H1 (cell line): ENCODE measurements at regions not wholly inside any gene's neighbourhood (a gene's known extent, or its start where the extent isn't known, plus 50 kb on each side); places are given as distances from the start of the nearest gene placed in this dataset.

Source experiments
- CTCF ChIA-PET: fragments of 300-600 bp; sonication (Branson Sonifier 250); formaldehyde crosslinking; loops from one replicate; lab custom pipeline; 2021; ENCODE audit not compliant: partially characterized antibody; lab: Charles Lee
- POLR2A ChIA-PET: fragments of 300-600 bp; sonication (Branson Sonifier 250); formaldehyde crosslinking; loops from one replicate; lab custom pipeline; 2021; ENCODE audit warnings: inconsistent platforms; ENCODE audit not compliant: partially characterized antibody; lab: Charles Lee
- DNase-seq, 2 experiments: peaks; one replicate each; pipeline versions ENCODE4 v3.0.0 to v3.0.0-alpha.2; 2010 to 2022; ENCODE audit warnings: low spot score in 2 of 2, low read depth in 1 of 2, mixed read lengths in 1 of 2
- FAIRE-seq: peaks from 2 replicates; lab custom pipeline; 2011; peaks lifted over from hg19 to GRCh38; lab: Jason Lieb, UNC
- H2AFZ ChIP-seq: 2 replicates; pipeline ENCODE4 v1.8.1; 2012; ENCODE audit warnings: low read length, inconsistent platforms
- H2AK5ac ChIP-seq: 2 replicates; pipeline ENCODE4 v1.6.1; 2013; ENCODE audit warnings: low read depth, low read length
- H2BK120ac ChIP-seq: replicated peaks from 2 replicates; pipeline ENCODE3; 2013; ENCODE audit warnings: low read depth, low read length, inconsistent platforms
- H2BK12ac ChIP-seq: 2 replicates; pipeline ENCODE4 v1.6.1; 2013; ENCODE audit warnings: low read depth, low read length
- H2BK15ac ChIP-seq: 2 replicates; pipeline ENCODE4 v1.6.1; 2013; ENCODE audit warnings: low read length
- H2BK20ac ChIP-seq: 2 replicates; pipeline ENCODE4 v1.6.1; 2013; ENCODE audit warnings: low read length
- H2BK5ac ChIP-seq: 2 replicates; pipeline ENCODE4 v1.6.1; 2013; ENCODE audit warnings: low read depth, low read length
- H3K14ac ChIP-seq: 2 replicates; pipeline ENCODE4 v1.6.1; 2013; ENCODE audit warnings: inconsistent platforms; ENCODE audit not compliant: insufficient read length
- H3K18ac ChIP-seq: 2 replicates; pipeline ENCODE4 v1.6.1; 2013; ENCODE audit warnings: low read length; ENCODE audit errors: extremely low read depth
- H3K23ac ChIP-seq: 2 replicates; pipeline ENCODE4 v1.6.1; 2013; ENCODE audit warnings: inconsistent platforms; ENCODE audit not compliant: insufficient read length
- H3K23me2 ChIP-seq: 2 replicates; pipeline ENCODE4 v1.6.1; 2013; ENCODE audit warnings: low read depth, low read length
- H3K27ac ChIP-seq: 2 replicates; pipeline ENCODE4 v1.6.1; 2011; ENCODE audit warnings: low read depth, low read length, inconsistent platforms
- H3K27me3 ChIP-seq, 4 experiments: replicated peaks in 1 of 4; 1 replicate in 1 of 4; 2 replicates in 3 of 4; pipeline versions ENCODE4 v1.6.1 to v1.8.1; 2011 to 2013; ENCODE audit warnings: low read length in 3 of 4, mild to moderate bottlenecking in 3 of 4, inconsistent platforms in 2 of 4, mixed read lengths in 2 of 4, moderate library complexity in 1 of 4; ENCODE audit not compliant: control insufficient read depth in 3 of 4, insufficient read depth in 3 of 4; ENCODE audit errors: extremely low read depth in 1 of 4
- H3K36me3 ChIP-seq, 4 experiments: 2 replicates each; pipeline versions ENCODE4 v1.6.1 to v1.8.1; 2011 to 2013; ENCODE audit warnings: mild to moderate bottlenecking in 4 of 4, low read length in 3 of 4, moderate library complexity in 2 of 4, control low read depth in 1 of 4, inconsistent platforms in 1 of 4; ENCODE audit not compliant: insufficient read depth in 4 of 4, control insufficient read depth in 2 of 4
- H3K4ac ChIP-seq: replicated peaks from 2 replicates; pipeline ENCODE3; 2013; ENCODE audit warnings: low read length, low read depth, mixed read lengths, inconsistent platforms; ENCODE audit not compliant: insufficient read length
- H3K4me1 ChIP-seq, 4 experiments: replicated peaks in 1 of 4; 1 replicate in 1 of 4; 2 replicates in 3 of 4; pipeline versions ENCODE4 v1.6.1 to v1.8.1; 2011 to 2013; ENCODE audit warnings: low read length in 3 of 4, inconsistent platforms in 2 of 4, mixed read lengths in 1 of 4; ENCODE audit not compliant: insufficient read depth in 4 of 4, control insufficient read depth in 3 of 4
- H3K4me2 ChIP-seq, 2 experiments: 2 replicates each; pipeline versions ENCODE4 v1.6.1 to v1.8.1; 2011 to 2013; ENCODE audit warnings: low read depth in 2 of 2, low read length in 2 of 2, control low read depth in 1 of 2, inconsistent platforms in 1 of 2, mild to moderate bottlenecking in 1 of 2; ENCODE audit not compliant: insufficient read depth in 1 of 2
- H3K4me3 ChIP-seq, 4 experiments: fragments of 200-600, 300-600 bp in 1 of 4; sonication (generic), shearing (Covaris generic), sonication (Bioruptor Twin) in 1 of 4; 2 replicates each; pipeline versions ENCODE4 v1.5.1 to v1.8.1; 2011 to 2016; ENCODE audit warnings: low read length in 4 of 4, low read depth in 3 of 4, control low read depth in 2 of 4, inconsistent platforms in 2 of 4, mild to moderate bottlenecking in 2 of 4, mixed read lengths in 1 of 4, moderate library complexity in 1 of 4; ENCODE audit not compliant: insufficient read depth in 2 of 4; ENCODE audit errors: extremely low read depth in 1 of 4
- H3K56ac ChIP-seq: replicated peaks from 2 replicates; pipeline ENCODE3; 2013; ENCODE audit warnings: low read depth, mild to moderate bottlenecking, mixed read lengths, low read length, inconsistent platforms; ENCODE audit not compliant: insufficient read length
- H3K79me1 ChIP-seq: 2 replicates; pipeline ENCODE4 v1.6.1; 2013; ENCODE audit warnings: low read depth, low read length, control low read depth
- H3K79me2 ChIP-seq, 2 experiments: 2 replicates each; pipeline versions ENCODE4 v1.6.1 to v1.8.1; 2012 to 2013; ENCODE audit warnings: low read length in 2 of 2, mild to moderate bottlenecking in 2 of 2, inconsistent platforms in 1 of 2; ENCODE audit not compliant: insufficient read depth in 2 of 2, control insufficient read depth in 1 of 2
- H3K9ac ChIP-seq, 4 experiments: replicated peaks in 1 of 4; 1 replicate in 1 of 4; 2 replicates in 3 of 4; pipeline versions ENCODE4 v1.6.1 to v1.8.1; 2011 to 2013; ENCODE audit warnings: low read depth in 3 of 4, low read length in 3 of 4, control low read depth in 2 of 4, mild to moderate bottlenecking in 2 of 4, moderate library complexity in 2 of 4, inconsistent platforms in 1 of 4; ENCODE audit errors: extremely low read depth in 1 of 4
- H3K9me3 ChIP-seq, 2 experiments: 2 replicates each; pipeline versions ENCODE4 v1.6.1 to v1.8.1; 2012 to 2013; ENCODE audit warnings: mild to moderate bottlenecking in 2 of 2, moderate library complexity in 2 of 2, control low read depth in 1 of 2, inconsistent platforms in 1 of 2, low read depth in 1 of 2, low read length in 1 of 2, mixed read lengths in 1 of 2; ENCODE audit not compliant: insufficient read depth in 2 of 2
- H4K20me1 ChIP-seq, 2 experiments: replicated peaks in 1 of 2; 2 replicates each; pipeline versions ENCODE3 to v1.8.1; 2011 to 2013; ENCODE audit warnings: inconsistent platforms in 2 of 2, low read length in 2 of 2, mild to moderate bottlenecking in 1 of 2; ENCODE audit not compliant: insufficient read depth in 2 of 2, control insufficient read depth in 1 of 2
- H4K5ac ChIP-seq: 2 replicates; pipeline ENCODE4 v1.6.1; 2013; ENCODE audit warnings: low read length, low read depth, mixed read lengths, inconsistent platforms; ENCODE audit not compliant: insufficient read length
- H4K8ac ChIP-seq: 2 replicates; pipeline ENCODE4 v1.8.0; 2013; ENCODE audit warnings: mild to moderate bottlenecking, moderate library complexity, low read length, inconsistent platforms; ENCODE audit not compliant: insufficient read depth; ENCODE audit errors: extremely low read depth
- H4K91ac ChIP-seq: replicated peaks from 2 replicates; pipeline ENCODE3; 2013; ENCODE audit warnings: low read length, mixed read lengths, inconsistent platforms; ENCODE audit not compliant: insufficient read length
- CHD2 ChIP-seq: IDR thresholded peaks from 2 replicates; pipeline ENCODE4 v1.6.1; 2012; ENCODE audit warnings: low read length, improper control_type of control experiment
- FOSL1 ChIP-seq: IDR thresholded peaks from 2 replicates; pipeline ENCODE4 v1.6.1; 2011; ENCODE audit warnings: mild to moderate bottlenecking, low read depth, low read length, moderate library complexity; ENCODE audit not compliant: insufficient read depth
- KDM1A ChIP-seq: fragments of 200-600, 300-600 bp; sonication (generic); IDR thresholded peaks from 2 replicates; pipeline ENCODE4 v1.7.1; 2016; ENCODE audit warnings: mild to moderate bottlenecking, low read length, borderline replicate concordance
- SIRT6 ChIP-seq: IDR thresholded peaks from one replicate; pipeline ENCODE4 v1.7.1; 2012; ENCODE audit warnings: low read length, inconsistent platforms
- WGBS, 2 experiments: shearing (Covaris generic) in 1 of 2; methylation state at CpG; one replicate each; pipeline versions ENCODE4 v1.1.6 to v1.1.7; 2013 to 2015; ENCODE audit warnings: low lambda C conversion rate in 2 of 2, mixed read lengths in 2 of 2, inconsistent platforms in 1 of 2, low coverage in 1 of 2, missing lambda C conversion rate in 1 of 2; ENCODE audit not compliant: insufficient replicate concordance in 2 of 2, insufficient coverage in 1 of 2, insufficient read length in 1 of 2; ENCODE audit errors: extremely low coverage in 1 of 2, missing lambda C conversion rate in 1 of 2; 5-methylcytosine and 5-hydroxymethylcytosine counted together

DNA sequence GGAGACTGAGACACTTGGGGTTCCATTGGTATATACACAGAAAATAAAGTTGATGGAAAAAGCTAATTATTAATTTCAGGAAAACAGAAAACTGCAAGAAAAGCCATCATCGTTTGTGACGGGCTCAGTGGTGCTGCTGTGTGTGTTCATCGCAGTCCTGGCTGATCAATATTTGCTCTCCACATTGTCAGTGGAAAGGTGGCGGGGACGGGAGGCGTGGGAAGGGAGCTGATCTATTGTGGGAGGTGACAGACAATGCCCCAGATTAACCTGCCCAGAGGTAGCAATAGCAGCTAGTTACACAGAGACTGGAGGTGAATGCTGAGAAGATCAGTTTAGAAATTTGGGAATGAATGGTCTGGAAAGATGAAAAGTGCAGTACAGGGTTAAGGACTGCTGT is 50.0 kb upstream of the CTDP1 start:
- ChIA-PET CTCF (interaction anchor here (1.1 to 2.2 kb wide), 2 partner anchors 13 to 249 kb away, joined by 3 to 5 read pairs; no protein-coding TSS in a partner anchor), POLR2A (no interaction called here)
- Histone ChIP-seq H3K23me2 (peaks cover 10% of the 10 kb centered on the region; the same call in 1 of the 2 replicates), H4K8ac (no peak overlapping the region), H3K79me2 (no peaks in the 10 kb centered on the region), H3K36me3 (no peaks in the 10 kb centered on the region), H3K14ac (no peak overlapping the region), H2BK20ac (no peak overlapping the region), H3K79me1 (no peaks in the 10 kb centered on the region), H3K27me3 (no peaks in the 10 kb centered on the region), H3K9ac (no peak overlapping the region), H3K4me1 (no peaks in the 10 kb centered on the region), H2BK120ac (no peak overlapping the region), H3K27ac (no peak overlapping the region), H3K23ac (no peak overlapping the region), H4K20me1 (peaks cover 0 to 2% of the 10 kb centered on the region in 2 experiments), H3K56ac (no peak overlapping the region), H2BK15ac (no peak overlapping the region), H4K91ac (no peak overlapping the region), H3K18ac (no peak overlapping the region), H3K4ac (no peak overlapping the region), H2AFZ (no peak overlapping the region), H2BK12ac (no peak overlapping the region), H3K9me3 (peaks cover 0 to 6% of the 10 kb centered on the region in 2 experiments; a peak in 2 of 4 replicates), H2BK5ac (no peak overlapping the region), H2AK5ac (no peak overlapping the region), H3K4me2 (no peak overlapping the region), H4K5ac (no peak overlapping the region), H3K4me3 (no peak overlapping the region)
- FAIRE-seq (no peak), DNase-seq (no peak)
- 98% methylated on average over 6 of the region's 6 CpGs; no CpG with 5 or more reads in 1 of the 2 experiments for WGBS, 2 experiments
- TF ChIP-seq FOSL1 (no peak), CHD2 (no peak), SIRT6 (no peak), KDM1A (no peak)
